OCI-LY1 (cell line): ENCODE measurements at regions not wholly inside any gene's neighbourhood (a gene's known extent, or its start where the extent isn't known, plus 50 kb on each side); places are given as distances from the start of the nearest gene placed in this dataset.
"Not testable (repeated sequence)": the region's sequence is repeated elsewhere in the genome, so short reads cannot be mapped to it uniquely, and the experiment has no call there.

Experiments
- H2AFZ ChIP-seq: fragments of 200-600 bp; sonication (generic), shearing (Covaris generic); 2 replicates; pipeline ENCODE4 v1.6.0; 2014; ENCODE audit warnings: antibody characterized with exemption, mild to moderate bottlenecking, low read length
- H3F3A ChIP-seq: fragments of 200-600 bp; sonication (generic), shearing (Covaris generic); 2 replicates; pipeline ENCODE4 v1.6.0; 2014; ENCODE audit warnings: mild to moderate bottlenecking, antibody characterized with exemption, low read length, moderate library complexity; ENCODE audit not compliant: insufficient read depth
- H3K27ac ChIP-seq: fragments of 200-600 bp; sonication (generic); 2 replicates; pipeline ENCODE4 v1.5.1; 2014; ENCODE audit warnings: low read length, mixed run types, mild to moderate bottlenecking, low read depth; ENCODE audit not compliant: poor library complexity, severe bottlenecking
- H3K27me3 ChIP-seq: fragments of 200-600 bp; sonication (generic); 2 replicates; pipeline ENCODE4 v1.6.0; 2014; ENCODE audit warnings: antibody characterized with exemption, mild to moderate bottlenecking, low read length, moderate library complexity; ENCODE audit not compliant: insufficient read depth
- H3K36me3 ChIP-seq: fragments of 200-600 bp; sonication (generic); 2 replicates; pipeline ENCODE4 v1.6.1; 2014; ENCODE audit warnings: mild to moderate bottlenecking, antibody characterized with exemption, low read length, moderate library complexity, mixed read lengths; ENCODE audit not compliant: insufficient read depth
- H3K4me1 ChIP-seq: fragments of 200-600 bp; sonication (generic); 2 replicates; pipeline ENCODE4 v1.5.1; 2014; ENCODE audit warnings: mild to moderate bottlenecking, low read length, moderate library complexity; ENCODE audit not compliant: insufficient read depth, severe bottlenecking
- H3K4me2 ChIP-seq: fragments of 200-600 bp; sonication (generic), shearing (Covaris generic); 2 replicates; pipeline ENCODE4 v1.6.1; 2014; ENCODE audit warnings: low read length
- H3K4me3 ChIP-seq: fragments of 200-600 bp; sonication (generic); 2 replicates; pipeline ENCODE4 v1.5.1; 2014; ENCODE audit warnings: low read length, low read depth, mild to moderate bottlenecking, mixed read lengths; ENCODE audit not compliant: poor library complexity, severe bottlenecking
- H3K79me2 ChIP-seq: fragments of 200-600 bp; shearing (Covaris generic); 2 replicates; pipeline ENCODE4 v1.6.1; 2016; ENCODE audit warnings: mixed run types, low read length, mixed read lengths; ENCODE audit not compliant: insufficient read depth
- H3K9ac ChIP-seq: fragments of 200-600 bp; sonication (generic), shearing (Covaris generic); 2 replicates; pipeline ENCODE4 v1.6.1; 2014; ENCODE audit warnings: mild to moderate bottlenecking, low read length, mixed read lengths
- H3K9me2 ChIP-seq: fragments of 200-600 bp; sonication (generic), shearing (Covaris generic); 2 replicates; pipeline ENCODE4 v1.6.1; 2014; ENCODE audit warnings: low read depth, mild to moderate bottlenecking, low read length, mixed read lengths
- H3K9me3 ChIP-seq: fragments of 200-600 bp; shearing (Covaris generic); 2 replicates; pipeline ENCODE4 v1.6.1; 2014; ENCODE audit warnings: low read length, mixed read lengths
- H4K20me1 ChIP-seq: fragments of 200-600 bp; sonication (generic), shearing (Covaris generic); 2 replicates; pipeline ENCODE4 v1.6.0; 2016; ENCODE audit warnings: mild to moderate bottlenecking, low read length; ENCODE audit not compliant: insufficient read depth
- EZH2 ChIP-seq: fragments of 200-600 bp; sonication (generic), shearing (Covaris generic); IDR thresholded peaks from 2 replicates; pipeline ENCODE4 v1.8.0; 2017; ENCODE audit warnings: borderline replicate concordance, mixed run types, mild to moderate bottlenecking, antibody characterized with exemption, low read length, moderate library complexity, mixed read lengths
- TF ChIP-seq, protein P1 (sequence below): fragments of 200-600 bp; sonication (generic), shearing (Covaris generic); IDR thresholded peaks from 2 replicates; pipeline ENCODE4 v1.5.1; 2017; ENCODE audit warnings: mild to moderate bottlenecking, antibody characterized with exemption, low read length, moderate library complexity, mixed read lengths

DNA sequence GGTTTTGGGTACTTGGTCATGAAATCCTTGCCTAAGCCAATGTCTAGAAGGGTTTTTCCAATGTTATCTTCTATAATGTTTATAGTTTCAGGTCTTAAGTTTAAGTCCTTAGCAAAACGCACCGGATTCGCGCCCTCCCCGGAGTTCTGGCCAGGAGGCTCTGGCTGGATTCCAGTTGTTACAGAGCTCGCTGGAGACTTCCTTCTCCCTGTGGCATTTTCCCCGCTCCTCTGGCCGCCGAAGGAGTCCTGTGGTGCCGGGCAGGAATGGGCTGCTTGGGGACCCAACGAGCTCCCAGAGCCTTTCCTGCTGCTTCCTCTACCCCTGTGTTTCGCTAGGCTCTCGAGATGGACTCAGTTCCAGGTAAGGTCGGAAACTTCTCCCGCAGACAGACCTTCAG, 335.9 kb downstream of the AEBP2 start:
- no peaks in the 10 kb centered on the region for H3K9me2 ChIP-seq

DNA sequence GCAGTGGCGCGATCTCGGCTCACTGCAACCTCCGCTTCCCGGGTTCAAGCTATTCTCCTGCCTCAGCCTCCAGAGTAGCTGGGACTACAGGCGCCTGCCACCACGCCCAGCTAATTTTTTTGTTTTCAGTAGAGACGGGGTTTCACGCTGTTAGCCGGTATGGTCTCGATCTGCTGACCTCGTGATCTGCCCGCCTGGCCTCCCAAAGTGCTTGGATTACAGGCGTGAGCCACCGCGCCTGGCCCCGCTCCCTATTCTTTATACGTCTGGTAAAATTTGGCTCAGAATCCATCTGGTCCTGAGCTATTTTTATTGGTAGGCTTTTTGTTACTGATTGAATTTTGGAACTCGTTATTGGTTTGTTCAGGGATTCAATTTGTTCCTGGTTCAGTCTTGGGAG, 336.7 kb downstream of the AEBP2 start:
- not testable (repeated sequence) for H2AFZ ChIP-seq, H3K79me2 ChIP-seq

More for the DNA sequence above, 335.9 kb downstream of the AEBP2 start:
- no peaks in the 10 kb centered on the region for H3K79me2 ChIP-seq
- no peaks in the 10 kb centered on the region for H3K9me3 ChIP-seq
- no peak overlapping the region for H3K9ac ChIP-seq
- H3K27me3 ChIP-seq, result no peaks in the 10 kb centered on the region
- no peak overlapping the region for H2AFZ ChIP-seq
- no peaks in the 10 kb centered on the region for H3K4me1 ChIP-seq
- no peak overlapping the region for H3K4me3 ChIP-seq
- no peaks in the 10 kb centered on the region for H3K36me3 ChIP-seq
- H4K20me1 ChIP-seq, result no peaks in the 10 kb centered on the region
- TF ChIP-seq, protein P1, sequence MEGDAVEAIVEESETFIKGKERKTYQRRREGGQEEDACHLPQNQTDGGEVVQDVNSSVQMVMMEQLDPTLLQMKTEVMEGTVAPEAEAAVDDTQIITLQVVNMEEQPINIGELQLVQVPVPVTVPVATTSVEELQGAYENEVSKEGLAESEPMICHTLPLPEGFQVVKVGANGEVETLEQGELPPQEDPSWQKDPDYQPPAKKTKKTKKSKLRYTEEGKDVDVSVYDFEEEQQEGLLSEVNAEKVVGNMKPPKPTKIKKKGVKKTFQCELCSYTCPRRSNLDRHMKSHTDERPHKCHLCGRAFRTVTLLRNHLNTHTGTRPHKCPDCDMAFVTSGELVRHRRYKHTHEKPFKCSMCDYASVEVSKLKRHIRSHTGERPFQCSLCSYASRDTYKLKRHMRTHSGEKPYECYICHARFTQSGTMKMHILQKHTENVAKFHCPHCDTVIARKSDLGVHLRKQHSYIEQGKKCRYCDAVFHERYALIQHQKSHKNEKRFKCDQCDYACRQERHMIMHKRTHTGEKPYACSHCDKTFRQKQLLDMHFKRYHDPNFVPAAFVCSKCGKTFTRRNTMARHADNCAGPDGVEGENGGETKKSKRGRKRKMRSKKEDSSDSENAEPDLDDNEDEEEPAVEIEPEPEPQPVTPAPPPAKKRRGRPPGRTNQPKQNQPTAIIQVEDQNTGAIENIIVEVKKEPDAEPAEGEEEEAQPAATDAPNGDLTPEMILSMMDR, result no peak
- TF ChIP-seq EZH2, result no peak
- H3K27ac ChIP-seq, result no peak overlapping the region
- no peak overlapping the region for H3K4me2 ChIP-seq
- H3F3A ChIP-seq, result no peaks in the 10 kb centered on the region

DNA sequence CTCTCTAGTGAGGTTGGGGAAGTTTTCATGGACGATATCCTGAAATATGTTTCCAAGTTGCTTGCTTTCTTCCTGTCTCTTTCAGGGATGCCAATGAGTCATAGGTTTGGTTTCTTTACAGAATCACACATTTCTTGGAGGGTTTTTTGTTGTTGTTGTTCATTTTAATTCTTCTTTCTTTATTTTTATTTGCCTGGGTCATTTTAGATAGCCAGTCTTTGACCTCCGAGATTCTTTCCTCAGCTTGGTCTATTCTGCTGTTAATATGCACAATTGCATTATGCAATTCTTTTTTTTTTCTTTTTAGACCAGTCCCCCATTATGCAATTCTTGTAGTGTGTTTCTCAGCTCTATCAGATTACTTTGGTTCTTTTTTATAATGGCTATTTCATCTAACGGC, 338.9 kb downstream of the AEBP2 start:
- no peak overlapping the region for H3K4me3 ChIP-seq
- no peak overlapping the region for H3K4me2 ChIP-seq
- no peak overlapping the region for H2AFZ ChIP-seq

More for the DNA sequence above, 336.7 kb downstream of the AEBP2 start:
- H3K9ac ChIP-seq, H3K4me3 ChIP-seq, H3F3A ChIP-seq, H3K27ac ChIP-seq, H3K27me3 ChIP-seq, H4K20me1 ChIP-seq, H3K9me2 ChIP-seq, H3K36me3 ChIP-seq, H3K4me1 ChIP-seq, H3K9me3 ChIP-seq, H3K4me2 ChIP-seq: not testable (repeated sequence)

DNA sequence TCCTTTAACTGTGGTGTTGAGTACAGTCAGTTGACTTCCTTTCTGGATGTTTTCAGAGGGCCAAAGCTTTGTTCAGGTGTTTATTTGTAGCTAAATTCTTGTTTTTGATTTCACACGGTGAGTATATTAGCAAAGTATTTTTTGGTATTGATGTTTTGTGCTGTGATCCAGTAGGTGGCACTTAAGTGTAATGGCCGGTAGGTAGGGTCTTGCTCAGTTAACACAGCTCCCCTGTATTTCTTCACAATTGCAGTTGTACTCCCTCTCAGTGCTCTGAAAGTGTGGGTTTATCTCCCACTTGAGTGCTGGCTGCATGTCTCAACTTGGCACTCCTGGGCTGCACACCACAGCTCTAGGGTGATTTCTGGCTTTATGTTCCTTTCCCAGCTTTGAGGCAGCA, 339.5 kb downstream of the AEBP2 start:
- no peak overlapping the region for H3K9ac ChIP-seq
- no peaks in the 10 kb centered on the region for H3F3A ChIP-seq
- no peak overlapping the region for H3K4me2 ChIP-seq
- TF ChIP-seq, protein P1, result peak; percentile 18; the same call in 1 of the 2 replicates
- TF ChIP-seq EZH2, result no peak
- no peak overlapping the region for H3K4me3 ChIP-seq
- no peaks in the 10 kb centered on the region for H3K27me3 ChIP-seq
- no peaks in the 10 kb centered on the region for H3K9me3 ChIP-seq
- H4K20me1 ChIP-seq, result no peaks in the 10 kb centered on the region
- H3K36me3 ChIP-seq, result no peaks in the 10 kb centered on the region
- H3K4me1 ChIP-seq, result no peaks in the 10 kb centered on the region
- H3K79me2 ChIP-seq, result no peaks in the 10 kb centered on the region
- no peak overlapping the region for H3K27ac ChIP-seq
- H2AFZ ChIP-seq, result no peak overlapping the region
- no peaks in the 10 kb centered on the region for H3K9me2 ChIP-seq

More for the DNA sequence above, 338.9 kb downstream of the AEBP2 start:
- Histone ChIP-seq H3K9me3 (no peaks in the 10 kb centered on the region), H3F3A (no peaks in the 10 kb centered on the region), H3K79me2 (no peaks in the 10 kb centered on the region), H3K9ac (no peak overlapping the region), H3K27me3 (no peaks in the 10 kb centered on the region), H3K9me2 (no peaks in the 10 kb centered on the region), H3K27ac (no peak overlapping the region), H3K4me1 (no peaks in the 10 kb centered on the region), H4K20me1 (no peaks in the 10 kb centered on the region), H3K36me3 (no peaks in the 10 kb centered on the region)
- TF ChIP-seq, protein P1, result no peak
- TF ChIP-seq EZH2, result no peak
